Ascending aorta (tissue), 2 donors: ENCODE measurements at regions not wholly inside any gene's neighbourhood (a gene's known extent, or its start where the extent isn't known, plus 50 kb on each side); places are given as distances from the start of the nearest gene placed in this dataset.
"Not testable (repeated sequence)": the region's sequence is repeated elsewhere in the genome, so short reads cannot be mapped to it uniquely, and the experiment has no call there.

Source experiments
- DNase-seq, 2 donors: peaks; one replicate each; pipeline ENCODE4 v3.0.0-alpha.2; 2019; ENCODE audit warnings: low spot score in 2 of 2
- H3K27ac ChIP-seq, 2 donors: fragments of 200-600 bp; sonication (generic); one replicate each; pipeline ENCODE4 v1.5.1; 2016 to 2017; ENCODE audit warnings: mild to moderate bottlenecking in 1 of 2
- H3K27me3 ChIP-seq: fragments of 200-600 bp; sonication (generic); one replicate; pipeline ENCODE4 v1.5.1; 2017
- H3K36me3 ChIP-seq, 2 donors: fragments of 200-600 bp; sonication (generic); one replicate each; pipeline ENCODE4 v1.5.1; 2016
- H3K4me1 ChIP-seq, 2 donors: fragments of 200-600 bp; sonication (generic); one replicate each; pipeline ENCODE4 v1.5.1; 2016 to 2017; ENCODE audit warnings: mild to moderate bottlenecking in 1 of 2
- H3K4me3 ChIP-seq, 2 donors: fragments of 200-600 bp; sonication (generic); one replicate each; pipeline ENCODE4 v1.5.1; 2016 to 2017; ENCODE audit warnings: mild to moderate bottlenecking in 1 of 2
- H3K9me3 ChIP-seq, 2 donors: fragments of 200-600 bp; sonication (generic); one replicate each; pipeline ENCODE4 v1.5.1; 2016
- intact Hi-C: fragments of 100-400 bp; cut with DNase I; formaldehyde crosslinking; loops from one replicate; pipeline ENCODE4 v1.15.1; 2023
- TF ChIP-seq, protein P1 (sequence below), 3 experiments: fragments of 200-600 bp in 2 of 3; fragments of 450-650 bp in 1 of 3; sonication (generic) in 2 of 3; IDR thresholded peaks; one replicate each; pipeline ENCODE4 v1.5.1; 2016 to 2019; ENCODE audit warnings: antibody characterized with exemption in 3 of 3, mild to moderate bottlenecking in 1 of 3, moderate library complexity in 1 of 3

DNA sequence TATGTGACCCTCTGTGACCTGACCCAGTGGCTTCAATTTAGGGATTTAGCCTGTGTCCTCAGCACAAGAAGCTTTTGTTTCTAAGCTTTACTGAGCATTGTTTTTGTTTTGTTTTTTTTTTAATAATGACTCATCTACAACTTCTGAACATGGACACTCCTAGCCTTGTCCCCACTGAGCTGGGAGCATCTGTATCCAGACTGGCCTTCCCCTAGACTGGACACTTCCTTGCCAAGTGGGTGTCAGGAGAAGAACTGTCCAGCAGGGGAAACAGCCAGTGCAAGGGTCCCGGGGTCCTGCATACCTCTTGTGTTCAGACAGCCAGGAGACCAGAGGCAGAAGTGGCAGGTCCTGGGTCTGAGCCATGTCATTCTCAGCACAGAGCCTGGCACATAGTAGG is 108.6 kb downstream of the TMEM130 start:
- Histone ChIP-seq H3K27ac (peak overlapping the region; percentile 70 to 92), H3K27me3 (no peaks in the 10 kb centered on the region), H3K36me3 (no peaks in the 10 kb centered on the region), H3K9me3 (no peaks in the 10 kb centered on the region), H3K4me3 (no peak overlapping the region), H3K4me1 (peaks cover 10 to 15% of the 10 kb centered on the region in 2 donors)
- DNase-seq, result no peak
- intact Hi-C loops, result loop anchor here (2.0 kb wide), 4 partner anchors 36 to 144 kb away; partner anchors contain the start of gene NPTX2
- TF ChIP-seq, protein P1, sequence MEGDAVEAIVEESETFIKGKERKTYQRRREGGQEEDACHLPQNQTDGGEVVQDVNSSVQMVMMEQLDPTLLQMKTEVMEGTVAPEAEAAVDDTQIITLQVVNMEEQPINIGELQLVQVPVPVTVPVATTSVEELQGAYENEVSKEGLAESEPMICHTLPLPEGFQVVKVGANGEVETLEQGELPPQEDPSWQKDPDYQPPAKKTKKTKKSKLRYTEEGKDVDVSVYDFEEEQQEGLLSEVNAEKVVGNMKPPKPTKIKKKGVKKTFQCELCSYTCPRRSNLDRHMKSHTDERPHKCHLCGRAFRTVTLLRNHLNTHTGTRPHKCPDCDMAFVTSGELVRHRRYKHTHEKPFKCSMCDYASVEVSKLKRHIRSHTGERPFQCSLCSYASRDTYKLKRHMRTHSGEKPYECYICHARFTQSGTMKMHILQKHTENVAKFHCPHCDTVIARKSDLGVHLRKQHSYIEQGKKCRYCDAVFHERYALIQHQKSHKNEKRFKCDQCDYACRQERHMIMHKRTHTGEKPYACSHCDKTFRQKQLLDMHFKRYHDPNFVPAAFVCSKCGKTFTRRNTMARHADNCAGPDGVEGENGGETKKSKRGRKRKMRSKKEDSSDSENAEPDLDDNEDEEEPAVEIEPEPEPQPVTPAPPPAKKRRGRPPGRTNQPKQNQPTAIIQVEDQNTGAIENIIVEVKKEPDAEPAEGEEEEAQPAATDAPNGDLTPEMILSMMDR (IDR thresholded peaks at IDR 0.05), result no peak

DNA sequence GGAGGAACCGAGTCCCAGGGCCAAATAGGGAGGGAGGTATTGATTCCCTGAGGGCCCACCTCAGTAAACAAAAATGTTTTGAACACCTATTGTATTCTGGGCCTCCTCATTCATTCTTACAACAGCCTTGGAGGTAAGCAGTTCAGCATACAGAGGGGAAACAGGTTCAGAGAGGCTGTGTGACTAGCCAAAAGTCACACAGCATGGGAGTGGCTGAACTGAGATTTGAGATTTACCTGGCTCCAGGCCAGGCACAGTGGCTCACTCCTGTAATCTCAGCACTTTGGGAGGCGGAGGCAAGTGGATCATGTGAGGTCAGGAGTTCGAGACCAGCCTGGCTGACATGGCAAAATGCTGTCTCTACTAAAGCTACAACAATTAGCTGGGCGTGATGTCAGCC is 107.2 kb downstream of the TMEM130 start:
- Histone ChIP-seq H3K4me1 (peaks cover 10 to 15% of the 10 kb centered on the region in 2 donors), H3K27ac (no peak overlapping the region), H3K4me3 (no peak overlapping the region), H3K9me3 (no peaks in the 10 kb centered on the region), H3K27me3 (no peaks in the 10 kb centered on the region), H3K36me3 (no peaks in the 10 kb centered on the region)
- intact Hi-C loops, result no loop called here
- DNase-seq, result no peak
- TF ChIP-seq, protein P1 (IDR thresholded peaks at IDR 0.05), result no peak

DNA sequence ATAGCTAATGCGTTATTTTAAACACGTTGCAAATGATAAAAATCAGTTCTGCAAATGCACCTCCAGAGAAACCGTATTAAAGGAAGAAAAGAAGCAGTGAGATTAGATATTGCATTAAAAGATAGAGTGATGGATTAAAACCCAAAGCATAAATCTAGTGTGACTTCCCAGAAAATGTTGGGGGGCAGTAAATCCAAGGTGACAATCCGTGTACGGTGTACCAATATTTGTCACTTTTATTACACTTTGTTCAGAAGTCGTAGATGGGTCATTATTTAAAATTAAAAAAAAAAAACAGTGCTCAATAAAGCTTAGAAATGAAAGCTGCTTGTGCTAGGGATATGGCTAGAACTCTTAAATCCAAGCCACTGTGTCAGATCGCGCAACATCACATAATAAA is 106.4 kb downstream of the TMEM130 start:
- peaks cover 10 to 15% of the 10 kb centered on the region in 2 donors for H3K4me1 ChIP-seq
- TF ChIP-seq, protein P1 (IDR thresholded peaks at IDR 0.05), result no peak
- H3K27me3 ChIP-seq, result no peaks in the 10 kb centered on the region
- no peaks in the 10 kb centered on the region for H3K9me3 ChIP-seq
- no peaks in the 10 kb centered on the region for H3K36me3 ChIP-seq
- no peak overlapping the region for H3K27ac ChIP-seq
- intact Hi-C loops, result no loop called here
- no peak overlapping the region for H3K4me3 ChIP-seq
- DNase-seq, result no peak

DNA sequence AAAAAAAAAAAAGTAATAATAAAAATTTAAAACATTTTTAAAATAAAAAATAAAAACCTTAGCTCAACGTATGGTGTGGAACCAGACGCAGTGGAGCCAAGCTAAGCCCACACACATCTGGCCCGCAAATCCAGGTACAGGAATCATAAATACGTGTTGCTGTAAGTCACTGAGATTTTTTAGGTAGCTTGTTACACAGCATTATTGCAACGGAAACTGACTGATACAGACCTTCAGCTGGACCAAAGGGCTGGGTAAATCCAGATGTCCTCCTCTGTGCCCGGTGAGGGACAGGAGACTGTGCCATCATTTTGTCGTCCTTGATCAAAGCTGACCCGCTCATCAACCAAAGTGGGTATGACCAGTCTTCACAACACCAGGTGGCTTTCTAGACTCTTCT is 104.9 kb downstream of the TMEM130 start:
- H3K27ac ChIP-seq, result no peak overlapping the region
- H3K4me1 ChIP-seq, result peaks cover 5 to 11% of the 10 kb centered on the region in 2 donors
- no peak overlapping the region for H3K4me3 ChIP-seq
- TF ChIP-seq, protein P1 (IDR thresholded peaks at IDR 0.05), result no peak
- H3K27me3 ChIP-seq, result no peaks in the 10 kb centered on the region
- H3K36me3 ChIP-seq, result no peaks in the 10 kb centered on the region
- intact Hi-C loops, result no loop called here
- DNase-seq, result no peak
- H3K9me3 ChIP-seq, result no peaks in the 10 kb centered on the region

DNA sequence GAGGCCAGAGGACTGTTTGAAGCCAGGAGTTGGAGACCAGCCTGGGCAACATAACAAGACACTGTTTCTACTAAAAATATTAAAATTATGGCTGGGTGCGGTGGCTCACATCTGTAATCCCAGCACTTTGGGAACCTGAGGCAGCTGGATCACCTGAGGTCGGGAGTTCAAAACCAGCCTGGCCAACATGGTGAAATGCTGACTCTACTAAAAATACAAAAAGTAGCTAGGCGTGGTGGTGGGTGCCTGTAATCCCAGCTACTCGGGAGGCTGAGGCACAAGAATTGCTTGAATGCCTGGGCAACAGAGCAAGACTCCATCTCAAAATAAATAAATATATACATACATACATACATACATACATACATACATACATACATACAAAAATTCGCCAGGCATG is 99.7 kb downstream of the TMEM130 start:
- intact Hi-C loops, H3K27me3 ChIP-seq, H3K27ac ChIP-seq, H3K36me3 ChIP-seq, DNase-seq, H3K4me3 ChIP-seq, H3K9me3 ChIP-seq: not testable (repeated sequence)
- H3K4me1 ChIP-seq, result peaks cover 0 to 11% of the 10 kb centered on the region in 2 donors

DNA sequence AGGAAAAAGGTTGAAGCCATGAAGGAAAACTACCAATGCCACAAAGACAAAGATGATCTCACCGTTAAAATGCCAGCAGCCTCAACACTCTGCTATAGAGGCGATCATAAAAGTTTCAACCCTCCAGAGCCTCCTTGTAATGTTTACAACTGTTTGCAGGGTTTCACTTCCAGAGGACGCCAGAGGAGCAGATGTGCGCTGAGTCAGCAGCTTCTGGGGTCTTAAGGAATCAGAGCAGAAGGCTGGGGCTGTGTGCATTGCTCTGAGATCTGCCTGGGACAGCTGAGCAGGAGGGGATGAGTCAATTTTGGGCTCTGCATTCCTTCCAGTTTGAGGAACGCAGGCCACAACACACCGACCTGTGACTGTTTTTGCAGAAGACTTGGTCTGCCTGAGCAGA is 98.3 kb downstream of the TMEM130 start:
- Histone ChIP-seq H3K27ac (peak overlapping the region; percentile 3 to 31), H3K4me3 (no peak overlapping the region), H3K4me1 (peaks cover 0 to 11% of the 10 kb centered on the region in 2 donors), H3K9me3 (no peaks in the 10 kb centered on the region), H3K36me3 (no peaks in the 10 kb centered on the region), H3K27me3 (no peaks in the 10 kb centered on the region)
- DNase-seq, result no peak
- intact Hi-C loops, result no loop called here
- TF ChIP-seq, protein P1 (IDR thresholded peaks at IDR 0.05), result no peak
